ENCODE measurements at regions not wholly inside any gene's neighbourhood (a gene's known extent, or its start where the extent isn't known, plus 50 kb on each side); places are given as distances from the start of the nearest gene placed in this dataset.

- Histone ChIP-seq H3K36me3 (ENCODE audit: insufficient read depth, low read length) (no peaks in the 10 kb centered on the region), H3K9ac (ENCODE audit: low read length) (no peak overlapping the region), H3K79me2 (ENCODE audit: insufficient read depth, low read length) (no peaks in the 10 kb centered on the region), H2AFZ (ENCODE audit: low read depth, low read length) (no peak overlapping the region), H3K27ac (ENCODE audit: low read depth, low read length) (no peak overlapping the region), H3K9me3 (ENCODE audit: insufficient read depth, low read depth, low read length) (no peaks in the 10 kb centered on the region), H3K4me1 (ENCODE audit: insufficient read depth, low read length) (no peaks in the 10 kb centered on the region), H3K27me3 (ENCODE audit: insufficient read depth, low read length) (peaks cover 14% of the 10 kb centered on the region), H3K4me3 (ENCODE audit: insufficient read depth, low read depth, low read length) (no peak overlapping the region), H3K4me2 (ENCODE audit: low read length) (no peak overlapping the region), H4K20me1 (ENCODE audit: insufficient read depth, low read length) (no peaks in the 10 kb centered on the region)
- H3K27ac Mint-ChIP-seq (ENCODE audit: unreplicated experiment), result no peak overlapping the region
- FAIRE-seq (no peak), DNase-seq (ENCODE audit: low read depth) (no peak)
- H3K36me3 Mint-ChIP-seq (ENCODE audit: low read depth, unreplicated experiment), result no peaks in the 10 kb centered on the region
- no peaks in the 10 kb centered on the region for H3K9me3 Mint-ChIP-seq (ENCODE audit: unreplicated experiment)
- no peaks in the 10 kb centered on the region for H3K27me3 Mint-ChIP-seq (ENCODE audit: low read depth, unreplicated experiment)
- H3K4me1 Mint-ChIP-seq (ENCODE audit: low read depth, unreplicated experiment), result no peaks in the 10 kb centered on the region
- H3K4me3 Mint-ChIP-seq (ENCODE audit: unreplicated experiment), result no peak overlapping the region
- TF ChIP-seq CTCF (IDR thresholded peaks at IDR 0.05; ENCODE audit: insufficient read depth, low read depth, low read length), result no peak
- no peak for TF ChIP-seq EZH2 (IDR thresholded peaks at IDR 0.05; ENCODE audit: insufficient read depth, low read length)
Measured at GRCh38 chr2:180063494-180064092, 56.5 kb upstream of the CWC22 start.

DNA sequence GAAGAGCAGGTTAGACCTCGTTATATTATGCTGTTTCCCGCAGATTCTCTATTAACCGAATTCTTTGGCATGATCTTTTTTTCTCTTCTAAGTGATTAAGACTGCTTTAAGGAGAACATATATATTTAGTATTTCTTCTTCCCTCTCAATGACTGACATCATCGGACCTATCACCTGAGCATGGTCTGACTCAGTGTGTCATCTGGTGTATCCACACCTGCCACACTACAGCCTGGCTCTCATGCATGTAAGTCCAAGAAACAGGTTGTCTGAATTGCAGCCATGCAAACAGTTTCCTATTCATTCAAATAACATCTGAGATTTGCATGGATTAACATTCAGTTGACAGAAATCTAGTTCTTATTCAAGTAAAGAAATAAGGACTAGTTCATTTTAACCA is 55.1 kb upstream of the CWC22 start:
- no peak overlapping the region for H3K4me3 ChIP-seq (ENCODE audit: insufficient read depth, low read depth, low read length)
- H3K27ac ChIP-seq (ENCODE audit: low read depth, low read length), result no peak overlapping the region
- no peak overlapping the region for H2AFZ ChIP-seq (ENCODE audit: low read depth, low read length)
- Mint-ChIP-seq H3K27me3 (ENCODE audit: low read depth, unreplicated experiment) (no peaks in the 10 kb centered on the region), H3K4me1 (ENCODE audit: low read depth, unreplicated experiment) (no peaks in the 10 kb centered on the region), H3K4me3 (ENCODE audit: unreplicated experiment) (no peak overlapping the region), H3K36me3 (ENCODE audit: low read depth, unreplicated experiment) (no peaks in the 10 kb centered on the region), H3K27ac (ENCODE audit: unreplicated experiment) (no peak overlapping the region), H3K9me3 (ENCODE audit: unreplicated experiment) (no peaks in the 10 kb centered on the region)
- peaks cover 16% of the 10 kb centered on the region for H3K27me3 ChIP-seq (ENCODE audit: insufficient read depth, low read length)
- no peaks in the 10 kb centered on the region for H3K9me3 ChIP-seq (ENCODE audit: insufficient read depth, low read depth, low read length)
- no peak overlapping the region for H3K4me2 ChIP-seq (ENCODE audit: low read length)
- no peaks in the 10 kb centered on the region for H4K20me1 ChIP-seq (ENCODE audit: insufficient read depth, low read length)
- TF ChIP-seq EZH2 (IDR thresholded peaks at IDR 0.05; ENCODE audit: insufficient read depth, low read length) (no peak), CTCF (IDR thresholded peaks at IDR 0.05; ENCODE audit: insufficient read depth, low read depth, low read length) (no peak)
- no peaks in the 10 kb centered on the region for H3K36me3 ChIP-seq (ENCODE audit: insufficient read depth, low read length)
- DNase-seq (ENCODE audit: low read depth) (no peak), FAIRE-seq (no peak)
- H3K79me2 ChIP-seq (ENCODE audit: insufficient read depth, low read length), result no peaks in the 10 kb centered on the region
- H3K9ac ChIP-seq (ENCODE audit: low read length), result no peak overlapping the region
- no peaks in the 10 kb centered on the region for H3K4me1 ChIP-seq (ENCODE audit: insufficient read depth, low read length)

DNA sequence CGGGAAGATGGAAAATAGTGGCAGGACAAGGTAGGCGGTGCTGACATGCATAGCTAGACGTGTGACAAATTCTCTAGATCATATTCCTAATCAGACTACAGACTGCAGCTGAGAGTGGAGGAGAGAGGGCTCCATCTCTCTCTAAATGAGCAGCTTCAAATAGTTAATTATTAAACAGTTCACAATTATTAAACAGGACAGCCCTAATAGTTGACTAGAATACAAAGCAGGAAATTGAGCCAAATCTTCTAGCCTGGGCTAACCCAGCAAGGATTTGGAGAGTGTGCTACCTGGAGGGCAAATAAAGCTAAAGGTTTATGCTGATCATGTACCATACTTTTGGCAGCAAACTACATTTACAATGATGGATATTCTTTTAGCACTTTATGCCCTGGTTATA is 54.4 kb upstream of the CWC22 start:
- Histone ChIP-seq H3K27ac (ENCODE audit: low read depth, low read length) (no peak overlapping the region), H3K9ac (ENCODE audit: low read length) (no peak overlapping the region), H3K36me3 (ENCODE audit: insufficient read depth, low read length) (no peaks in the 10 kb centered on the region), H3K9me3 (ENCODE audit: insufficient read depth, low read depth, low read length) (no peaks in the 10 kb centered on the region), H2AFZ (ENCODE audit: low read depth, low read length) (no peak overlapping the region), H3K79me2 (ENCODE audit: insufficient read depth, low read length) (no peaks in the 10 kb centered on the region), H3K4me3 (ENCODE audit: insufficient read depth, low read depth, low read length) (no peak overlapping the region), H4K20me1 (ENCODE audit: insufficient read depth, low read length) (no peaks in the 10 kb centered on the region), H3K27me3 (ENCODE audit: insufficient read depth, low read length) (peaks cover 16% of the 10 kb centered on the region), H3K4me1 (ENCODE audit: insufficient read depth, low read length) (no peaks in the 10 kb centered on the region), H3K4me2 (ENCODE audit: low read length) (no peak overlapping the region)
- TF ChIP-seq EZH2 (IDR thresholded peaks at IDR 0.05; ENCODE audit: insufficient read depth, low read length) (no peak), CTCF (IDR thresholded peaks at IDR 0.05; ENCODE audit: insufficient read depth, low read depth, low read length) (no peak)
- no peak for DNase-seq (ENCODE audit: low read depth)
- Mint-ChIP-seq H3K36me3 (ENCODE audit: low read depth, unreplicated experiment) (no peaks in the 10 kb centered on the region), H3K27ac (ENCODE audit: unreplicated experiment) (no peak overlapping the region), H3K4me1 (ENCODE audit: low read depth, unreplicated experiment) (no peaks in the 10 kb centered on the region), H3K27me3 (ENCODE audit: low read depth, unreplicated experiment) (no peaks in the 10 kb centered on the region), H3K4me3 (ENCODE audit: unreplicated experiment) (no peak overlapping the region), H3K9me3 (ENCODE audit: unreplicated experiment) (no peaks in the 10 kb centered on the region)
- FAIRE-seq, result no peak

Data from astrocyte (in vitro differentiated cells and primary cell).